ENCODE measurements at regions not wholly inside any gene's neighbourhood (a gene's known extent, or its start where the extent isn't known, plus 50 kb on each side); places are given as distances from the start of the nearest gene placed in this dataset.

GRCh38 chr15:35833581-35833980 lies 287.6 kb upstream of the DPH6 start:
- Histone ChIP-seq H2BK20ac (ENCODE audit: low read depth, low read length, poor library complexity, severe bottlenecking) (no peak overlapping the region), H4K8ac (replicated peaks; ENCODE audit: insufficient read length, low read depth, low read length) (no peak overlapping the region), H3K14ac (ENCODE audit: insufficient read depth, low read length) (no peak overlapping the region), H3K27me3 (ENCODE audit: insufficient read depth, low read length) (no peaks in the 10 kb centered on the region), H3K18ac (ENCODE audit: insufficient read length, low read depth, low read length) (no peak overlapping the region), H3K4me2 (ENCODE audit: insufficient read depth, insufficient read length, low read length) (no peak overlapping the region), H4K91ac (ENCODE audit: insufficient read length, low read depth, low read length) (no peak overlapping the region), H3K27ac (ENCODE audit: insufficient read length, low read depth, low read length) (no peak overlapping the region), H2BK120ac (ENCODE audit: low read depth, low read length, poor library complexity, severe bottlenecking) (no peak overlapping the region), H4K20me1 (ENCODE audit: control insufficient read depth, insufficient read depth, insufficient read length) (no peaks in the 10 kb centered on the region), H2BK15ac (ENCODE audit: low read depth, low read length) (no peak overlapping the region), H3K23me2 (ENCODE audit: insufficient read length, low read depth, low read length, poor library complexity, severe bottlenecking) (no peaks in the 10 kb centered on the region), H3K56ac (ENCODE audit: insufficient read length, low read depth, low read length) (no peak overlapping the region), H3K79me1 (ENCODE audit: insufficient read depth, low read depth, low read length, poor library complexity, severe bottlenecking) (no peaks in the 10 kb centered on the region), H3K79me2 (ENCODE audit: insufficient read depth, low read length) (no peaks in the 10 kb centered on the region), H3K9me3 (ENCODE audit: control insufficient read depth, low read depth, low read length) (no peaks in the 10 kb centered on the region), H3K23ac (ENCODE audit: insufficient read length, low read depth, low read length) (no peak overlapping the region), H2BK5ac (ENCODE audit: insufficient read length, low read length) (no peak overlapping the region), H2AK5ac (ENCODE audit: insufficient read length, low read length) (no peak overlapping the region), H4K5ac (ENCODE audit: insufficient read length, low read depth, low read length) (no peak overlapping the region), H3T11ph (ENCODE audit: low read length) (no peak overlapping the region), H3K9ac (ENCODE audit: extremely low read depth, insufficient read length, low read length) (no peak overlapping the region), H3K4me1 (ENCODE audit: insufficient read depth, low read length) (no peaks in the 10 kb centered on the region), H2AFZ (ENCODE audit: low read length) (no peak overlapping the region), H2BK12ac (ENCODE audit: insufficient read length, low read depth, low read length) (no peak overlapping the region), H3K4ac (ENCODE audit: low read depth, low read length) (no peak overlapping the region)
- Mint-ChIP-seq H3K36me3 (ENCODE audit: insufficient read depth in 1 of 3, low read depth in 3 of 3) (peaks cover 0 to 2% (median 0%) of the 10 kb centered on the region in 3 experiments; a peak in 2 of 7 replicates), H3K4me1 (peaks cover 1 to 4% of the 10 kb centered on the region in 2 experiments), H3K4me3 (no peak overlapping the region), H3K27ac (no peak overlapping the region), H3K27me3 (ENCODE audit: low read depth) (peaks cover 2% of the 10 kb centered on the region; the same call in 1 of the 2 replicates), H3K9me3 (no peaks in the 10 kb centered on the region)
- no CpG with 5 or more reads among the region's 1 CpG for WGBS (ENCODE audit: extremely low coverage, insufficient read length, low lambda C conversion rate)
- TF ChIP-seq, protein P1, sequence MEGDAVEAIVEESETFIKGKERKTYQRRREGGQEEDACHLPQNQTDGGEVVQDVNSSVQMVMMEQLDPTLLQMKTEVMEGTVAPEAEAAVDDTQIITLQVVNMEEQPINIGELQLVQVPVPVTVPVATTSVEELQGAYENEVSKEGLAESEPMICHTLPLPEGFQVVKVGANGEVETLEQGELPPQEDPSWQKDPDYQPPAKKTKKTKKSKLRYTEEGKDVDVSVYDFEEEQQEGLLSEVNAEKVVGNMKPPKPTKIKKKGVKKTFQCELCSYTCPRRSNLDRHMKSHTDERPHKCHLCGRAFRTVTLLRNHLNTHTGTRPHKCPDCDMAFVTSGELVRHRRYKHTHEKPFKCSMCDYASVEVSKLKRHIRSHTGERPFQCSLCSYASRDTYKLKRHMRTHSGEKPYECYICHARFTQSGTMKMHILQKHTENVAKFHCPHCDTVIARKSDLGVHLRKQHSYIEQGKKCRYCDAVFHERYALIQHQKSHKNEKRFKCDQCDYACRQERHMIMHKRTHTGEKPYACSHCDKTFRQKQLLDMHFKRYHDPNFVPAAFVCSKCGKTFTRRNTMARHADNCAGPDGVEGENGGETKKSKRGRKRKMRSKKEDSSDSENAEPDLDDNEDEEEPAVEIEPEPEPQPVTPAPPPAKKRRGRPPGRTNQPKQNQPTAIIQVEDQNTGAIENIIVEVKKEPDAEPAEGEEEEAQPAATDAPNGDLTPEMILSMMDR (conservative IDR thresholded peaks at IDR 0.05): no peak
- DNase-seq: no peak

Data from H9 (cell line).